GM21515 (cell line): ENCODE measurements at regions not wholly inside any gene's neighbourhood (a gene's known extent, or its start where the extent isn't known, plus 50 kb on each side); places are given as distances from the start of the nearest gene placed in this dataset.
"Not testable (repeated sequence)": the region's sequence is repeated elsewhere in the genome, so short reads cannot be mapped to it uniquely, and the experiment has no call there.

Source experiments
- ATAC-seq: cut with Tn5 transposase; IDR thresholded peaks from one replicate; pipeline ENCODE4 v1.9.1; 2021; ENCODE audit not compliant: unreplicated experiment

GRCh38 chr11:97732011-97732632, 1288.6 kb upstream of the CNTN5 start:
- ATAC-seq: no peak

- ATAC-seq: no peak
Observed at GRCh38 chr11:97738751-97739150, 1282.0 kb upstream of the CNTN5 start.

GRCh38 chr11:97739932-97740800, 1280.6 kb upstream of the CNTN5 start:
- ATAC-seq: no peak

- ATAC-seq: no peak
Observed at GRCh38 chr11:97740801-97741151, 1280.0 kb upstream of the CNTN5 start.

- ATAC-seq: no peak
Observed at GRCh38 chr11:97742717-97743116, 1278.0 kb upstream of the CNTN5 start.

- no peak for ATAC-seq
Observed at GRCh38 chr11:97743205-97743742, 1277.5 kb upstream of the CNTN5 start.

- no peak for ATAC-seq
Observed at GRCh38 chr11:97745515-97746050, 1275.2 kb upstream of the CNTN5 start.

- no peak for ATAC-seq
Observed at GRCh38 chr11:97746818-97747217, 1273.9 kb upstream of the CNTN5 start.

GRCh38 chr11:97751405-97751804, 1269.3 kb upstream of the CNTN5 start:
- no peak for ATAC-seq

GRCh38 chr11:97751952-97752351, 1268.8 kb upstream of the CNTN5 start:
- no peak for ATAC-seq

GRCh38 chr11:97754976-97755375, 1265.8 kb upstream of the CNTN5 start:
- no peak for ATAC-seq

GRCh38 chr11:97756571-97757335, 1264.0 kb upstream of the CNTN5 start:
- no peak for ATAC-seq

GRCh38 chr11:97761175-97761574, 1259.6 kb upstream of the CNTN5 start:
- ATAC-seq: no peak

- ATAC-seq: no peak
Observed at GRCh38 chr11:97764193-97764592, 1256.6 kb upstream of the CNTN5 start.

- ATAC-seq: no peak
Observed at GRCh38 chr11:97764605-97765004, 1256.1 kb upstream of the CNTN5 start.

GRCh38 chr11:97770570-97770969, 1250.2 kb upstream of the CNTN5 start:
- no peak for ATAC-seq

- ATAC-seq: no peak
Observed at GRCh38 chr11:97772705-97773104, 1248.0 kb upstream of the CNTN5 start.

GRCh38 chr11:97784388-97784787, 1236.4 kb upstream of the CNTN5 start:
- not testable (repeated sequence) for ATAC-seq

GRCh38 chr11:97786961-97787360, 1233.8 kb upstream of the CNTN5 start:
- no peak for ATAC-seq

- ATAC-seq: no peak
Observed at GRCh38 chr11:97794876-97795275, 1225.9 kb upstream of the CNTN5 start.

GRCh38 chr11:97800891-97801290, 1219.9 kb upstream of the CNTN5 start:
- no peak for ATAC-seq
